ENCODE measurements at regions not wholly inside any gene's neighbourhood (a gene's known extent, or its start where the extent isn't known, plus 50 kb on each side); places are given as distances from the start of the nearest gene placed in this dataset.
"Not testable (repeated sequence)": the region's sequence is repeated elsewhere in the genome, so short reads cannot be mapped to it uniquely, and the experiment has no call there.

GRCh38 chr1:43018121-43018520 is 59.5 kb upstream of the SLC2A1 start:
- H3K36me3 ChIP-seq (ENCODE audit: control insufficient read depth, low read depth, low read length) = no peaks in the 10 kb centered on the region

GRCh38 chr1:43015269-43015668 is 56.6 kb upstream of the SLC2A1 start:
- Histone ChIP-seq H3K36me3 (ENCODE audit: control insufficient read depth, low read depth, low read length) (no peaks in the 10 kb centered on the region), H3K9me3 (ENCODE audit: control insufficient read depth, low read depth, low read length) (no peaks in the 10 kb centered on the region), H3K27me3 (ENCODE audit: control insufficient read depth, insufficient read depth, low read length) (no peaks in the 10 kb centered on the region), H3K9ac (ENCODE audit: low read length) (no peak overlapping the region), H3K4me1 (ENCODE audit: control insufficient read depth, low read depth, low read length) (no peaks in the 10 kb centered on the region), H3K27ac (ENCODE audit: low read length) (no peak overlapping the region), H3K4me3 (ENCODE audit: low read length) (no peak overlapping the region)

More at GRCh38 chr1:43018121-43018520, 59.5 kb upstream of the SLC2A1 start:
- Histone ChIP-seq H3K27ac (ENCODE audit: low read length) (no peak overlapping the region), H3K4me3 (ENCODE audit: low read length) (no peak overlapping the region), H3K4me1 (ENCODE audit: control insufficient read depth, low read depth, low read length) (no peaks in the 10 kb centered on the region), H3K9me3 (ENCODE audit: control insufficient read depth, low read depth, low read length) (no peaks in the 10 kb centered on the region), H3K9ac (ENCODE audit: low read length) (no peak overlapping the region), H3K27me3 (ENCODE audit: control insufficient read depth, insufficient read depth, low read length) (no peaks in the 10 kb centered on the region)

- not testable (repeated sequence) for H3K27me3 ChIP-seq (ENCODE audit: control insufficient read depth, insufficient read depth, low read length); H3K4me1 ChIP-seq (ENCODE audit: control insufficient read depth, low read depth, low read length); H3K36me3 ChIP-seq (ENCODE audit: control insufficient read depth, low read depth, low read length); H3K27ac ChIP-seq (ENCODE audit: low read length); H3K9me3 ChIP-seq (ENCODE audit: control insufficient read depth, low read depth, low read length); H3K4me3 ChIP-seq (ENCODE audit: low read length); H3K9ac ChIP-seq (ENCODE audit: low read length)
These were observed 55.9 kb upstream of the SLC2A1 start for GRCh38 chr1:43014579-43014978.

DNA sequence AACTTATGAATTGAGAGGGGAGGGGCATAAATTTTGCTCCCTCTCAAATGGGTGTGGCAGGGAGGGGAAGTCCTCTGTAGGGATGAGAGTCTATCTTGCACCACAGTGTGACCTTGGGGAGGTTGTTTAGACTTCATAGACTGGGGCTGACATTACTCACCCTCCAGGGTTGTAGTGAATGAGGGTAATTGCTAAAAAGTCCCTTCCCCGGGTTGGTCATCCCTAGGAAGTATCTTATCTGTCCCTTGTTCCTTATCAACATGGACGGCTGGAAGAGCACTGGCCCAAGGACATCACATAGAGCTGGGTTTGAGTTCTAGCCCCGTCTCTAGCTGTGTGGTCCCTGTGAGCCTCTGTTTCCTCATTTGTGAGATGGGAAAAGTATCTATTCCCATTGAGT is 52.4 kb upstream of the SLC2A1 start:
- Histone ChIP-seq H3K36me3 (ENCODE audit: control insufficient read depth, low read depth, low read length) (no peaks in the 10 kb centered on the region), H3K27me3 (ENCODE audit: control insufficient read depth, insufficient read depth, low read length) (no peaks in the 10 kb centered on the region), H3K4me3 (ENCODE audit: low read length) (no peak overlapping the region), H3K27ac (ENCODE audit: low read length) (no peak overlapping the region), H3K4me1 (ENCODE audit: control insufficient read depth, low read depth, low read length) (peaks cover 26% of the 10 kb centered on the region), H3K9me3 (ENCODE audit: control insufficient read depth, low read depth, low read length) (no peaks in the 10 kb centered on the region), H3K9ac (ENCODE audit: low read length) (no peak overlapping the region)

DNA sequence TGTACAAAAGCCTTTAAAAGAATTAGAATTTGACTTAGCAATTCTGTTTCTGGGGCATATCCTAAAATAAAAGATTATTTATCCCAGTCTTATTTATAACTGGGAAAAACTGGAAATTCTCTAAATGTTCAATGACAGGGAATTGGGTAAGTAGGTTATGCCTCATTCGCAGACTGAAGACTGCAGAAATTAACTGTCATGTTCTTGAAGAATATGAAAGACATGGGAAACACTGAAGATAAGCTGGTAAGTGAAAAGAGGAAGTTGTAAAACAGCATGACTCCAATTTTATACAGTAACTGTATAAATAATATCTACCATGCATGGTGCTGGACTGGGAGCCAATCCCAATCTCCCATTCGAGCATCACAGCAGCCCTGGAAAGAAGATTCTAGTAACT is 50.6 kb upstream of the SLC2A1 start:
- H3K9me3 ChIP-seq (ENCODE audit: control insufficient read depth, low read depth, low read length) = no peaks in the 10 kb centered on the region
- no peaks in the 10 kb centered on the region for H3K27me3 ChIP-seq (ENCODE audit: control insufficient read depth, insufficient read depth, low read length)
- peaks cover 37% of the 10 kb centered on the region for H3K4me1 ChIP-seq (ENCODE audit: control insufficient read depth, low read depth, low read length)
- no peaks in the 10 kb centered on the region for H3K36me3 ChIP-seq (ENCODE audit: control insufficient read depth, low read depth, low read length)
- no peak overlapping the region for H3K9ac ChIP-seq (ENCODE audit: low read length)
- H3K27ac ChIP-seq (ENCODE audit: low read length) = peak overlapping the region; percentile 19
- peak overlapping the region; percentile 20 for H3K4me3 ChIP-seq (ENCODE audit: low read length)

DNA sequence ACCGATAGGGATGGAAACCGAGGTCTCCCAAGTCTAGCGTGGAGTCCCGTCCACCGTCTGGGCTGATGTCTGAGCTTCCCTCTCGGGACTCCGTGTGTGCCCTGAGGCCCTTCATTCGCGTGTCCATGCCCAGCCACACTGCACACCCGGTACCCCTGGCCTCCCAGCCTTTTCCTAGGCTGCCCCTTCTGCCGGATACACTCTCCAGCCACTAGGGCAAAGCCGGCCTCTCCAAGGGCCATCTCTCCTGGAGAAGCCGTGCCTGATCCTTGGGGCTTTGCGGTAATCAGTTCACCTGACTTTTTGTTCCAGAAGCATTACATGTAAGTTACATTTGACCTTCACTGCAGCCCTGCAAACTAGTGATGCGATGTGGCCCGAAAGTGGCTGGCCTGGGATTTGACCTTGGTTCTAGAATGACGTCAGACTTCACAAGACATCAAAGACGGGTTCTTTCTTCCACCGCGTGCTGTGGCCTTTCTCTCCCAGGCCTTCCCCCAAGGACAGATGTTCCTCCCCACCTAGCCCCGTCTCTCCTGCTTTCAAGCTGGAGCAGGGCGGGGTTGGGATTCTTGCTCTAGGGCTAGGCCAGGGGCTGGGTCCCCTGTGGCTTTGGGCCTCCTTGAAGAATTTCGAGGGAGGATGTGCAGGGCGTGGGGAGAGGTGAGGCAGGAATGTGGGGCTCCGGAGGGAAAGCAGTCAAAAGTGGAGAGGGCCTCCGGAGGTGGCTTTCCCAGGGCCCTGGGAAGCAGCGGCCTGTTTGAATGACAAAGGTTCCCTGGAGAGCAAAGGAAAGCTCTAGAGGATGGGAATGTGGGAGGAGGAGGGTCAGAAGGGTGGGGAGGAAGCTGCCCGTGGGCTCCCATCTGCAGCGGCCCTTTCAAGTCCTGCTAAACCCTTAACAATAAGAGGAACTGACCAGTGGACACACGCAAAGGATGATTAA is 49.7 kb upstream of the SLC2A1 start:
- Histone ChIP-seq H3K27ac (ENCODE audit: low read length) (peak overlapping the region; percentile 87), H3K36me3 (ENCODE audit: control insufficient read depth, low read depth, low read length) (no peaks in the 10 kb centered on the region), H3K4me3 (ENCODE audit: low read length) (peak overlapping the region; percentile 20), H3K27me3 (ENCODE audit: control insufficient read depth, insufficient read depth, low read length) (no peaks in the 10 kb centered on the region), H3K9me3 (ENCODE audit: control insufficient read depth, low read depth, low read length) (no peaks in the 10 kb centered on the region), H3K9ac (ENCODE audit: low read length) (peak overlapping the region; percentile 67), H3K4me1 (ENCODE audit: control insufficient read depth, low read depth, low read length) (peaks cover 37% of the 10 kb centered on the region)

All from iPS-18a (cell line).